HL-60 (cell line): ENCODE measurements at regions not wholly inside any gene's neighbourhood (a gene's known extent, or its start where the extent isn't known, plus 50 kb on each side); places are given as distances from the start of the nearest gene placed in this dataset.
"Not testable (repeated sequence)": the region's sequence is repeated elsewhere in the genome, so short reads cannot be mapped to it uniquely, and the experiment has no call there.

ENCODE experiments used
- DNase-seq, 2 experiments: peaks; one replicate each; pipeline ENCODE4 v3.0.0-alpha.2; 2010 to 2020; ENCODE audit warnings: low read depth in 1 of 2, low spot score in 1 of 2
- H3K27ac ChIP-seq: fragments of 250-450 bp; sonication (Bioruptor Pico); replicated peaks from 2 replicates; pipeline ENCODE4 v1.5.1; 2020; ENCODE audit warnings: mild to moderate bottlenecking, moderate library complexity
- H3K27me3 ChIP-seq: fragments of 250-450 bp; sonication (Bioruptor Pico); 2 replicates; pipeline ENCODE4 v1.5.1; 2021; ENCODE audit warnings: mild to moderate bottlenecking, moderate library complexity; ENCODE audit not compliant: insufficient read depth, poor library complexity, severe bottlenecking
- H3K4me3 ChIP-seq: replicated peaks from 2 replicates; pipeline ENCODE4 v1.5.1; 2011; ENCODE audit warnings: mild to moderate bottlenecking, control low read depth, low read length; ENCODE audit not compliant: insufficient read depth
- GABPA ChIP-seq: IDR thresholded peaks from 2 replicates; pipeline ENCODE4 v1.6.1; 2012; ENCODE audit warnings: low read depth
- POLR2AphosphoS5 ChIP-seq: IDR thresholded peaks from 2 replicates; pipeline ENCODE4 v1.6.1; 2012; ENCODE audit warnings: low read depth
- SPI1 ChIP-seq: IDR thresholded peaks from 2 replicates; pipeline ENCODE4 v1.6.1; 2012; ENCODE audit warnings: low read depth, mild to moderate bottlenecking, borderline replicate concordance
- TF ChIP-seq, protein P1 (sequence below): IDR thresholded peaks from one replicate; pipeline ENCODE4 v1.5.1; 2011; ENCODE audit warnings: low read length, control low read depth, inconsistent platforms; ENCODE audit not compliant: insufficient read depth
- TF ChIP-seq, protein P2 (sequence below): IDR thresholded peaks from 2 replicates; pipeline ENCODE4 v1.6.1; 2012; ENCODE audit warnings: low read depth; ENCODE audit not compliant: insufficient replicate concordance

DNA sequence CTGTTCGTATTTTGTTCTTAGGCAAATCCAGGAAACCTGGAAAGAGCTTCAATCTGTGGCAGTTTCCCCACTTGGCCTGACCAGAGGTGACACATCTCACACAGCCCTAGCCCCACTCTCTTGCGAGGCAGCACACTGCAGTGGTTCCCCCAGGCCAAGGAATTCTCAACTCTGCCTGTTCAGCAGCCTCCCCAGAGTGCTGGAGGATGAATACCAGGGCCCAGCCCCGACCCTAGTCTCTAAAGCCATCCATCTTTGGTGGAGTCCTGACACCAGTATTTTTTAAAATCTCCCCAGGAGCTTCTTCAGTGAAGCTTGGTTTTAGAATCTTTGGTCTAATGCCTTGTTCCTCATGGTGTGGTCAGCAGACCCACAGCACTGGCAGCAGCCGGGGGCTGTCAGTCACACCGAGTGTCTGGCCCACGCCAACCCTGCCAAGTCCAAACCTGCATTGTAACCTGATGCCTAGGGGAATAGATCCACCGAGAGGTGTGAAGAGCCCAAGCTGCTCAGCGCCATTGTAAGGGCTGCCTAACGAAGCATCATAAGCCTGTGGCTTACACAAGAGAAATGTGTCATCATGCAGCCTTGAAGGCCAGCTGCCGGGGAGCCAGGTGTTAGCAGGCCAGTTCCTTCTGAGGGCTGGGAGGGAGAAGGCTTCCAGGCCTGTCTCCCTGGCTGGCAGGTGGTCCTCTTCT is 428.7 kb upstream of the ID2 start:
- peak in 1 of 2 experiments; percentile 42 for DNase-seq
- Histone ChIP-seq H3K27me3 (no peaks in the 10 kb centered on the region), H3K4me3 (no peak overlapping the region), H3K27ac (no peak overlapping the region)
- peak; percentile 43; the same call in 1 of the 2 replicates for TF ChIP-seq POLR2AphosphoS5
- TF ChIP-seq, protein P1, sequence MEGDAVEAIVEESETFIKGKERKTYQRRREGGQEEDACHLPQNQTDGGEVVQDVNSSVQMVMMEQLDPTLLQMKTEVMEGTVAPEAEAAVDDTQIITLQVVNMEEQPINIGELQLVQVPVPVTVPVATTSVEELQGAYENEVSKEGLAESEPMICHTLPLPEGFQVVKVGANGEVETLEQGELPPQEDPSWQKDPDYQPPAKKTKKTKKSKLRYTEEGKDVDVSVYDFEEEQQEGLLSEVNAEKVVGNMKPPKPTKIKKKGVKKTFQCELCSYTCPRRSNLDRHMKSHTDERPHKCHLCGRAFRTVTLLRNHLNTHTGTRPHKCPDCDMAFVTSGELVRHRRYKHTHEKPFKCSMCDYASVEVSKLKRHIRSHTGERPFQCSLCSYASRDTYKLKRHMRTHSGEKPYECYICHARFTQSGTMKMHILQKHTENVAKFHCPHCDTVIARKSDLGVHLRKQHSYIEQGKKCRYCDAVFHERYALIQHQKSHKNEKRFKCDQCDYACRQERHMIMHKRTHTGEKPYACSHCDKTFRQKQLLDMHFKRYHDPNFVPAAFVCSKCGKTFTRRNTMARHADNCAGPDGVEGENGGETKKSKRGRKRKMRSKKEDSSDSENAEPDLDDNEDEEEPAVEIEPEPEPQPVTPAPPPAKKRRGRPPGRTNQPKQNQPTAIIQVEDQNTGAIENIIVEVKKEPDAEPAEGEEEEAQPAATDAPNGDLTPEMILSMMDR = no peak

DNA sequence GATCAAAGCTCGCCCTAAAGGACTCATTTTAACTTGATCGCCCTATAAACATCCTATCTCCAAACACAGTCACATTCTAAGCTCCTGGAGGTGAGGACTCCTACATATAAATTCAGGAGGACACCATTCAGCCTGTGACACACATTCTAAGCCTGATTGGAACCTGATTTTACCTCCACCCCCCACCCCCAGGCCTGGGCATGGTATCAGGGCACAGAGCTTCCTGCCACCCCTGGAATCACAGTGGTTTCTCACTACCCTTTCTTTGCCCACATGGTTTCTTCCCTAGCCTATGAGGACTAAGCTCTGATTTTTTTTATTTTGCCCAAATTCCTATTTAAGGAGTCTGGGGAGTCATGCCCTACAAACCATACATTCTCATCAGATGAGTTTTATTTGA is 428.1 kb upstream of the ID2 start:
- Histone ChIP-seq H3K27me3 (no peaks in the 10 kb centered on the region), H3K27ac (no peak overlapping the region), H3K4me3 (no peak overlapping the region)
- TF ChIP-seq POLR2AphosphoS5 (no peak), SPI1 (no peak), GABPA (no peak)
- TF ChIP-seq, protein P1 = no peak
- TF ChIP-seq, protein P2, sequence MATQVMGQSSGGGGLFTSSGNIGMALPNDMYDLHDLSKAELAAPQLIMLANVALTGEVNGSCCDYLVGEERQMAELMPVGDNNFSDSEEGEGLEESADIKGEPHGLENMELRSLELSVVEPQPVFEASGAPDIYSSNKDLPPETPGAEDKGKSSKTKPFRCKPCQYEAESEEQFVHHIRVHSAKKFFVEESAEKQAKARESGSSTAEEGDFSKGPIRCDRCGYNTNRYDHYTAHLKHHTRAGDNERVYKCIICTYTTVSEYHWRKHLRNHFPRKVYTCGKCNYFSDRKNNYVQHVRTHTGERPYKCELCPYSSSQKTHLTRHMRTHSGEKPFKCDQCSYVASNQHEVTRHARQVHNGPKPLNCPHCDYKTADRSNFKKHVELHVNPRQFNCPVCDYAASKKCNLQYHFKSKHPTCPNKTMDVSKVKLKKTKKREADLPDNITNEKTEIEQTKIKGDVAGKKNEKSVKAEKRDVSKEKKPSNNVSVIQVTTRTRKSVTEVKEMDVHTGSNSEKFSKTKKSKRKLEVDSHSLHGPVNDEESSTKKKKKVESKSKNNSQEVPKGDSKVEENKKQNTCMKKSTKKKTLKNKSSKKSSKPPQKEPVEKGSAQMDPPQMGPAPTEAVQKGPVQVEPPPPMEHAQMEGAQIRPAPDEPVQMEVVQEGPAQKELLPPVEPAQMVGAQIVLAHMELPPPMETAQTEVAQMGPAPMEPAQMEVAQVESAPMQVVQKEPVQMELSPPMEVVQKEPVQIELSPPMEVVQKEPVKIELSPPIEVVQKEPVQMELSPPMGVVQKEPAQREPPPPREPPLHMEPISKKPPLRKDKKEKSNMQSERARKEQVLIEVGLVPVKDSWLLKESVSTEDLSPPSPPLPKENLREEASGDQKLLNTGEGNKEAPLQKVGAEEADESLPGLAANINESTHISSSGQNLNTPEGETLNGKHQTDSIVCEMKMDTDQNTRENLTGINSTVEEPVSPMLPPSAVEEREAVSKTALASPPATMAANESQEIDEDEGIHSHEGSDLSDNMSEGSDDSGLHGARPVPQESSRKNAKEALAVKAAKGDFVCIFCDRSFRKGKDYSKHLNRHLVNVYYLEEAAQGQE = no peak
- no peak for DNase-seq

DNA sequence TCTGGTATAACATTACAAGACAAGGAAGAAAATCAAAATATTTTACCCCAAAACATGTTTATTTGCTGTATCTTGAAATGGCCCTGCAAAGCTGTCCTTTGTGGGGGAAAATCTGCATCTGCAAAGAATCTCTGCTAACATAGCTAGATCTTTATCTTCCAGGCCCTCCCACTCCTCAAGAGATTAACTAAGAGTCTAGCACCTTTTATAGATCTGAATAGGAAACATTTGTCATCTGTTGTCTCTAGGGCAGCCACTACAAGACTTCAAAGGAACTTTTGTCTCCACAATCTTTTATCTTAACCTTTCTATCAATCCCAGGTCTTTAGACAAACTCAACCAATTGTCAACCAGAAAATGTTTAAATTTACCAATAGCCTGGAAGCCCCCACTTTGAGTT is 427.6 kb upstream of the ID2 start:
- not testable (repeated sequence) for H3K4me3 ChIP-seq, DNase-seq, H3K27ac ChIP-seq, H3K27me3 ChIP-seq

DNA sequence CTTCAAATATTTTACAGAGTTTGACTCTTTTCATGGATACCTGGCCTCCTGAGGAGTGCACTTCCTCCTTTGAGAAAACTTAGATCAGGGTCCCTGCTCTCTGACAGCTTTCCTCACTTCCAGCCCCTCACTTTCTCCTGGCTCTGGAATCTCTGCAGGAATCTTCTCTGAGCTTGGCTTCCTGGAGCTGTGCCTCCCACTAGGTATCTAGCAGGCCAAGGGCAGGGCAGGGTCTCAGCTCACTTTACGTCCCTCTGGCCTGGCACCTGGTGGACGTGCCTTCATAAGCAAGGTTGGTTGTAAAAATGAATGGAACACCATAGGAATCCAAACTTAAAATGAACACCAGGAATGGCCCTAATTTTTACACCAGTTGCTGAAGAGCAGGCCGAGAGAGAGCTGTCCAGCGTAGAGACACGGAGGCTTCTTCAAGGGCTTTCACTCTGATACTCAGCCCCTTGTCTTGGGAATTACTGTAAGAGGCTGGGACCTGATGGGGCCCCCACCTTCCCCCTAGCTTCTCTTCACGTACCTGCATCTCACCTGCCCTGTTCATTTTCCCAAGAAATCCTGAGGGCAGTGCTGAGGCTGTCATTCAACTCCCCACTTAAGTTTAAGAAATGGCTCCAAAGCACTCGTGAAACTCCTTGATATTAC is 426.9 kb upstream of the ID2 start:
- Histone ChIP-seq H3K27me3 (no peaks in the 10 kb centered on the region), H3K4me3 (no peak overlapping the region), H3K27ac (no peak overlapping the region)
- no peak for TF ChIP-seq GABPA
- TF ChIP-seq, protein P2 = peak; percentile 80
- peak; percentile 44; the same call in 1 of the 2 replicates for TF ChIP-seq SPI1
- no peak for DNase-seq

DNA sequence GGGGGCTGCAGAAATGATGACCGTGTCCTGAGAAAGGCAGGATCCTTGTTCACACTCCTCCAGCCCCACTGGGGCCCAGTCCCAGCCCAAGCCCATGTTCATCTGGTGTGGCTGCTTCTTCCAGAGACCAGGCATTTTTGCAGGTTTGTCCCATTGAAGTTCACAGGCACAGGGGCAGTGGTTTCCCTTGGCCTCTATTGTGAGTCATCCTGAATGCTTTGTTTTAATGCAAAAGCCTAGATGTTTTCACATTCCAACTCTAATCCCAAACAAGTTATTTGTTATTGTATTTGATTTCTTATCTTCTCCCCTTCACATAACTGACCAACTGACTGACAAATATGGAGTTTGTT is 426.4 kb upstream of the ID2 start:
- DNase-seq = no peak
- TF ChIP-seq GABPA = no peak
- TF ChIP-seq, protein P1 = no peak
- no peak for TF ChIP-seq POLR2AphosphoS5
- TF ChIP-seq SPI1 = no peak
- TF ChIP-seq, protein P2 = no peak
- Histone ChIP-seq H3K27me3 (no peaks in the 10 kb centered on the region), H3K4me3 (no peak overlapping the region), H3K27ac (no peak overlapping the region)
